ENCODE measurements at regions not wholly inside any gene's neighbourhood (a gene's known extent, or its start where the extent isn't known, plus 50 kb on each side); places are given as distances from the start of the nearest gene placed in this dataset.

DNA sequence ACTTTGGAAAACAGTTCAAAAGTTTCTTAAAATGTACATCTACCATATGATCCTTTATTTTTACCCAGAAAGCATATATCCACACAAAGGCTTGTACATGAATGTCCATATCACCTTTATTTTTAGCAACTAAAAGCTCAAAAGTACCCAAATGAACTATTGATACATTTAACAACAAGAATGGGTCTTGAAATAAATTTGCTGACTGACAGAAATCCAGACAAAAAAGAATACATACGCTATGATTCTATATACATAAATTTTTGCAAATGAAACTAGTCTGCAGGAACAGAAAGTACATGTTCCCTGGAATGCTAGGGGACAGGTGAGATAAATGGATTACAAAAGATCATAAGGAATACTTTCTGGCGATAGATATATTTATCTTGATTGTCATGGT lies 96.3 kb upstream of the KYNU start (continued):
- no peak for TF ChIP-seq MAFK (IDR thresholded peaks at IDR 0.05; ENCODE audit: low read depth, low read length)

DNA sequence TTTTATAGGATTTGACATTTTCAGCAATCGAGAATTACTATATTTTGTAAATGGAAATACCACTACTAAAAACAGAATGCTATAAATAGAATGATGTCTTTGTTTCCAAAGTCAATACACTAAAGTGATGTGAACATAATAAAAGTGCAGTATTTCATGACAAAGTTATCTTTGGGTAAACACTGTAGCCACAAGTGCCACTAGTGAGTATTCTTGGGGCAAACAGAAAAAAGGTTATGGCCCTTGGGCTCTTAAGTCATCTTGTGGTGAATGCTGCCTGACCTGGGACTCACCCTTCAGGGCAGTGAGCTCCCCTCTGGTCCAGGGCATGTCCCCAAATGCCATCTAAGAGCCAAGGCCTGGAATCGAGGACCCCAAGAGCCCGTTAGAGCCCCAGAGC lies 99.2 kb upstream of the KYNU start:
- Histone ChIP-seq H4K5ac (ENCODE audit: insufficient read length, low read depth, low read length) (no peak overlapping the region), H3K4me1 (replicated peaks in 1 of 4; ENCODE audit: control insufficient read depth in 3 of 4, insufficient read depth in 4 of 4, low read length in 3 of 4) (no peaks in the 10 kb centered on the region), H3K4ac (replicated peaks; ENCODE audit: insufficient read length, low read depth, low read length) (no peak overlapping the region), H3K4me3 (ENCODE audit: extremely low read depth in 1 of 4, insufficient read depth in 2 of 4, low read depth in 3 of 4, low read length in 4 of 4) (no peak overlapping the region), H3K14ac (ENCODE audit: insufficient read length) (no peak overlapping the region), H2BK12ac (ENCODE audit: low read depth, low read length) (no peak overlapping the region), H2BK20ac (ENCODE audit: low read length) (no peak overlapping the region), H2BK15ac (ENCODE audit: low read length) (no peak overlapping the region), H3K56ac (replicated peaks; ENCODE audit: insufficient read length, low read depth, low read length) (no peak overlapping the region), H3K9ac (replicated peaks in 1 of 4; ENCODE audit: extremely low read depth in 1 of 4, low read depth in 3 of 4, low read length in 3 of 4) (no peak overlapping the region), H4K20me1 (replicated peaks in 1 of 2; ENCODE audit: control insufficient read depth in 1 of 2, insufficient read depth in 2 of 2, low read length in 2 of 2) (no peaks in the 10 kb centered on the region), H2AFZ (ENCODE audit: low read length) (no peak overlapping the region), H3K36me3 (ENCODE audit: control insufficient read depth in 2 of 4, insufficient read depth in 4 of 4, low read length in 3 of 4) (no peaks in the 10 kb centered on the region), H3K23ac (ENCODE audit: insufficient read length) (no peak overlapping the region), H3K27me3 (replicated peaks in 1 of 4; ENCODE audit: control insufficient read depth in 3 of 4, extremely low read depth in 1 of 4, insufficient read depth in 3 of 4, low read length in 3 of 4) (no peaks in the 10 kb centered on the region), H2AK5ac (ENCODE audit: low read depth, low read length) (no peak overlapping the region), H3K79me2 (ENCODE audit: control insufficient read depth in 1 of 2, insufficient read depth in 2 of 2, low read length in 2 of 2) (no peaks in the 10 kb centered on the region), H3K27ac (ENCODE audit: low read depth, low read length) (no peak overlapping the region), H3K18ac (ENCODE audit: extremely low read depth, low read length) (no peak overlapping the region), H3K4me2 (ENCODE audit: insufficient read depth in 1 of 2, low read depth in 2 of 2, low read length in 2 of 2) (no peak overlapping the region), H4K8ac (ENCODE audit: extremely low read depth, insufficient read depth, low read length) (no peak overlapping the region), H2BK120ac (replicated peaks; ENCODE audit: low read depth, low read length) (no peak overlapping the region), H4K91ac (replicated peaks; ENCODE audit: insufficient read length, low read length) (no peak overlapping the region), H3K79me1 (ENCODE audit: low read depth, low read length) (no peaks in the 10 kb centered on the region), H3K23me2 (ENCODE audit: low read depth, low read length) (no peaks in the 10 kb centered on the region), H3K9me3 (ENCODE audit: insufficient read depth in 2 of 2, low read depth in 1 of 2, low read length in 1 of 2) (no peaks in the 10 kb centered on the region), H2BK5ac (ENCODE audit: low read depth, low read length) (no peak overlapping the region)
- ChIA-PET POLR2A (ENCODE audit: partially characterized antibody) (no interaction called here), CTCF (ENCODE audit: partially characterized antibody) (interaction anchor here (0.6 to 2.0 kb wide), 3 partner anchors 19 to 385 kb away, joined by 3 to 6 read pairs (median 3); no protein-coding TSS in a partner anchor)
- 90% methylated on average over 3 of the region's 3 CpGs; no CpG with 5 or more reads in 1 of the 2 experiments for WGBS, 2 experiments (ENCODE audit: extremely low coverage in 1 of 2, insufficient coverage in 1 of 2, insufficient read length in 1 of 2, insufficient replicate concordance in 2 of 2, low coverage in 1 of 2, low lambda C conversion rate in 2 of 2, missing lambda C conversion rate in 1 of 2)
- no peak for DNase-seq (ENCODE audit: low read depth in 1 of 2, low spot score in 2 of 2)
- TF ChIP-seq SIN3A (conservative IDR thresholded peaks at IDR 0.05 in 1 of 2, IDR thresholded peaks at IDR 0.05 in 1 of 2; ENCODE audit: low read depth in 1 of 2, low read length in 2 of 2) (no peak), EZH2 (IDR thresholded peaks at IDR 0.05; ENCODE audit: low read depth, low read length, severe bottlenecking) (no peak), EGR1 (IDR thresholded peaks at IDR 0.05; ENCODE audit: borderline replicate concordance, low read depth, low read length) (no peak), HDAC6 (IDR thresholded peaks at IDR 0.05; ENCODE audit: low read depth, low read length) (no peak), PHF8 (conservative IDR thresholded peaks at IDR 0.05; ENCODE audit: low read depth, low read length) (no peak), EP300 (IDR thresholded peaks at IDR 0.05; ENCODE audit: borderline replicate concordance in 1 of 2, low read depth in 2 of 2, low read length in 2 of 2) (no peak), CHD1 (IDR thresholded peaks at IDR 0.05; ENCODE audit: low read depth, low read length) (no peak), CTBP2 (IDR thresholded peaks at IDR 0.05; ENCODE audit: borderline replicate concordance, insufficient read depth, insufficient read length, low read length) (no peak), RXRA (IDR thresholded peaks at IDR 0.05; ENCODE audit: insufficient read depth, low read depth, low read length) (no peak)
- no peak for FAIRE-seq

Measured in H1 (cell line).